Neural cell (in vitro differentiated cells): ENCODE measurements at regions not wholly inside any gene's neighbourhood (a gene's known extent, or its start where the extent isn't known, plus 50 kb on each side); places are given as distances from the start of the nearest gene placed in this dataset.

Source experiments
- H2AFZ ChIP-seq: fragments of 200-600, 300-800 bp; sonication (generic), shearing (Covaris generic); 2 replicates; pipeline ENCODE4 v1.6.0; 2014; ENCODE audit warnings: low read depth, mild to moderate bottlenecking, antibody characterized with exemption, low read length, moderate library complexity
- H3F3A ChIP-seq: fragments of 200-600 bp; shearing (Covaris generic); 2 replicates; pipeline ENCODE4 v1.6.1; 2016; ENCODE audit warnings: mild to moderate bottlenecking, moderate library complexity, mixed read lengths, antibody characterized with exemption, low read length; ENCODE audit not compliant: insufficient read depth, poor library complexity, severe bottlenecking
- H3K27ac ChIP-seq: fragments of 200-600, 300-800 bp; sonication (generic), shearing (Covaris generic); 2 replicates; pipeline ENCODE4 v1.5.1; 2014; ENCODE audit warnings: mild to moderate bottlenecking, low read length, moderate library complexity
- H3K27me3 ChIP-seq: fragments of 300-800, 200-600 bp; sonication (generic), shearing (Covaris generic); 2 replicates; pipeline ENCODE4 v1.6.0; 2014; ENCODE audit warnings: mild to moderate bottlenecking, low read depth, low read length, moderate library complexity; ENCODE audit not compliant: insufficient read depth
- H3K36me3 ChIP-seq: fragments of 300-800, 200-600 bp; sonication (generic), shearing (Covaris generic); 2 replicates; pipeline ENCODE4 v1.5.1; 2014; ENCODE audit warnings: mild to moderate bottlenecking, antibody characterized with exemption, low read length, moderate library complexity; ENCODE audit not compliant: insufficient read depth
- H3K4me2 ChIP-seq: fragments of 300-800, 200-600 bp; sonication (generic), shearing (Covaris generic); 2 replicates; pipeline ENCODE4 v1.6.0; 2014; ENCODE audit warnings: mild to moderate bottlenecking, low read length
- H3K4me3 ChIP-seq: fragments of 300-800, 200-600 bp; sonication (generic), shearing (Covaris generic); 2 replicates; pipeline ENCODE4 v1.5.1; 2014; ENCODE audit warnings: mild to moderate bottlenecking, low read length, moderate library complexity
- H3K79me2 ChIP-seq: fragments of 200-600 bp; shearing (Covaris generic); replicated peaks from 2 replicates; pipeline ENCODE4 v1.6.0; 2014; ENCODE audit warnings: mild to moderate bottlenecking, low read length, moderate library complexity; ENCODE audit not compliant: insufficient read depth
- H3K9ac ChIP-seq: fragments of 300-800, 200-600 bp; sonication (generic), shearing (Covaris generic); 2 replicates; pipeline ENCODE4 v1.6.1; 2016; ENCODE audit warnings: mild to moderate bottlenecking, low read length, mixed read lengths
- H3K9me2 ChIP-seq: fragments of 200-600 bp; shearing (Covaris generic); 2 replicates; pipeline ENCODE4 v1.6.1; 2016; ENCODE audit warnings: mild to moderate bottlenecking, low read length, mixed read lengths; ENCODE audit not compliant: insufficient read depth
- H3K9me3 ChIP-seq: fragments of 200-600, 300-800 bp; sonication (generic), shearing (Covaris generic); 2 replicates; pipeline ENCODE4 v1.6.1; 2016; ENCODE audit warnings: mild to moderate bottlenecking, mixed run types, low read length, moderate library complexity, mixed read lengths
- H4K20me1 ChIP-seq: fragments of 200-600 bp; shearing (Covaris generic); 2 replicates; pipeline ENCODE4 v1.6.1; 2016; ENCODE audit warnings: mild to moderate bottlenecking, mixed run types; ENCODE audit not compliant: insufficient read depth
- EP300 ChIP-seq: fragments of 450-650 bp; conservative IDR thresholded peaks from 2 replicates; pipeline ENCODE4 v1.6.1; 2014; ENCODE audit warnings: antibody characterized with exemption, mild to moderate bottlenecking, moderate library complexity; ENCODE audit not compliant: poor library complexity, severe bottlenecking
- EZH2 ChIP-seq: fragments of 200-600, 300-800 bp; shearing (Covaris generic), sonication (generic); IDR thresholded peaks from 2 replicates; pipeline ENCODE4 v1.6.1; 2014; ENCODE audit warnings: antibody characterized with exemption, low read length, borderline replicate concordance, mild to moderate bottlenecking; ENCODE audit not compliant: insufficient read depth, poor library complexity, severe bottlenecking
- MXI1 ChIP-seq: fragments of 450-650 bp; conservative IDR thresholded peaks from 2 replicates; pipeline ENCODE4 v1.6.1; 2014; ENCODE audit warnings: antibody characterized with exemption, mild to moderate bottlenecking; ENCODE audit not compliant: poor library complexity, severe bottlenecking
- POLR2AphosphoS5 ChIP-seq: IDR thresholded peaks from 2 replicates; pipeline ENCODE4 v1.6.1; 2012
- RAD21 ChIP-seq: fragments of 450-650 bp; conservative IDR thresholded peaks from 2 replicates; pipeline ENCODE4 v1.6.1; 2014; ENCODE audit warnings: antibody characterized with exemption, mild to moderate bottlenecking, moderate library complexity
- SMC3 ChIP-seq: fragments of 450-650 bp; conservative IDR thresholded peaks from 2 replicates; pipeline ENCODE4 v1.6.1; 2014; ENCODE audit warnings: antibody characterized with exemption, mild to moderate bottlenecking, moderate library complexity; ENCODE audit not compliant: poor library complexity
- TAF1 ChIP-seq: IDR thresholded peaks from 2 replicates; pipeline ENCODE4 v1.6.1; 2012; ENCODE audit warnings: low read depth
- TF ChIP-seq, protein P1 (sequence below): fragments of 450-650 bp; IDR thresholded peaks from 2 replicates; pipeline ENCODE4 v1.5.1; 2014; ENCODE audit warnings: antibody characterized with exemption, mild to moderate bottlenecking, moderate library complexity; ENCODE audit not compliant: poor library complexity, severe bottlenecking
- TF ChIP-seq, protein P2 (sequence below): IDR thresholded peaks from 2 replicates; pipeline ENCODE4 v1.6.1; 2012; ENCODE audit warnings: borderline replicate concordance

DNA sequence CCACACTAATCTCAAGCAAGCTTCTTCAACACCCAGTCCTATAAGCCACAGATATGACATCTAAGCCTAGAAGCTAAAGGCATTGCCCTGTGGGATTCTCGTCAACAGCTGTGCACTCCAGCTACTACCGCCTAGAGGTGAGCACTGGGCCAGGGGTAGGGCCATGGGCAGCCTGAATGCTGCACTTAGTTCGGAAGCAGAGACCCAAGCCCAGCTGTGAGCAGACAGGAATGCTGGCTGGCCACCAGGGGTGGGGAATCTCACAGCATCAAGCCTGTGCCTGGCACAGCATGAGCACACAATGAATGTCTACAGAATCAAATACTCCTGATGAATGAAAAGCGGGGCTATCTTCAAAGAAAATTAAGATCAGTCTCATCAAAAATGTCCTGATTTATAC, 167.5 kb upstream of the UBL3 start:
- H3K36me3 ChIP-seq: no peaks in the 10 kb centered on the region
- H3K27ac ChIP-seq: no peak overlapping the region
- no peak overlapping the region for H3K4me3 ChIP-seq
- TF ChIP-seq, protein P1, sequence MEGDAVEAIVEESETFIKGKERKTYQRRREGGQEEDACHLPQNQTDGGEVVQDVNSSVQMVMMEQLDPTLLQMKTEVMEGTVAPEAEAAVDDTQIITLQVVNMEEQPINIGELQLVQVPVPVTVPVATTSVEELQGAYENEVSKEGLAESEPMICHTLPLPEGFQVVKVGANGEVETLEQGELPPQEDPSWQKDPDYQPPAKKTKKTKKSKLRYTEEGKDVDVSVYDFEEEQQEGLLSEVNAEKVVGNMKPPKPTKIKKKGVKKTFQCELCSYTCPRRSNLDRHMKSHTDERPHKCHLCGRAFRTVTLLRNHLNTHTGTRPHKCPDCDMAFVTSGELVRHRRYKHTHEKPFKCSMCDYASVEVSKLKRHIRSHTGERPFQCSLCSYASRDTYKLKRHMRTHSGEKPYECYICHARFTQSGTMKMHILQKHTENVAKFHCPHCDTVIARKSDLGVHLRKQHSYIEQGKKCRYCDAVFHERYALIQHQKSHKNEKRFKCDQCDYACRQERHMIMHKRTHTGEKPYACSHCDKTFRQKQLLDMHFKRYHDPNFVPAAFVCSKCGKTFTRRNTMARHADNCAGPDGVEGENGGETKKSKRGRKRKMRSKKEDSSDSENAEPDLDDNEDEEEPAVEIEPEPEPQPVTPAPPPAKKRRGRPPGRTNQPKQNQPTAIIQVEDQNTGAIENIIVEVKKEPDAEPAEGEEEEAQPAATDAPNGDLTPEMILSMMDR: no peak
- TF ChIP-seq SMC3: no peak
- TF ChIP-seq POLR2AphosphoS5: no peak
- no peak for TF ChIP-seq EP300
- TF ChIP-seq, protein P2, sequence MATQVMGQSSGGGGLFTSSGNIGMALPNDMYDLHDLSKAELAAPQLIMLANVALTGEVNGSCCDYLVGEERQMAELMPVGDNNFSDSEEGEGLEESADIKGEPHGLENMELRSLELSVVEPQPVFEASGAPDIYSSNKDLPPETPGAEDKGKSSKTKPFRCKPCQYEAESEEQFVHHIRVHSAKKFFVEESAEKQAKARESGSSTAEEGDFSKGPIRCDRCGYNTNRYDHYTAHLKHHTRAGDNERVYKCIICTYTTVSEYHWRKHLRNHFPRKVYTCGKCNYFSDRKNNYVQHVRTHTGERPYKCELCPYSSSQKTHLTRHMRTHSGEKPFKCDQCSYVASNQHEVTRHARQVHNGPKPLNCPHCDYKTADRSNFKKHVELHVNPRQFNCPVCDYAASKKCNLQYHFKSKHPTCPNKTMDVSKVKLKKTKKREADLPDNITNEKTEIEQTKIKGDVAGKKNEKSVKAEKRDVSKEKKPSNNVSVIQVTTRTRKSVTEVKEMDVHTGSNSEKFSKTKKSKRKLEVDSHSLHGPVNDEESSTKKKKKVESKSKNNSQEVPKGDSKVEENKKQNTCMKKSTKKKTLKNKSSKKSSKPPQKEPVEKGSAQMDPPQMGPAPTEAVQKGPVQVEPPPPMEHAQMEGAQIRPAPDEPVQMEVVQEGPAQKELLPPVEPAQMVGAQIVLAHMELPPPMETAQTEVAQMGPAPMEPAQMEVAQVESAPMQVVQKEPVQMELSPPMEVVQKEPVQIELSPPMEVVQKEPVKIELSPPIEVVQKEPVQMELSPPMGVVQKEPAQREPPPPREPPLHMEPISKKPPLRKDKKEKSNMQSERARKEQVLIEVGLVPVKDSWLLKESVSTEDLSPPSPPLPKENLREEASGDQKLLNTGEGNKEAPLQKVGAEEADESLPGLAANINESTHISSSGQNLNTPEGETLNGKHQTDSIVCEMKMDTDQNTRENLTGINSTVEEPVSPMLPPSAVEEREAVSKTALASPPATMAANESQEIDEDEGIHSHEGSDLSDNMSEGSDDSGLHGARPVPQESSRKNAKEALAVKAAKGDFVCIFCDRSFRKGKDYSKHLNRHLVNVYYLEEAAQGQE: no peak
- TF ChIP-seq EZH2: no peak
- TF ChIP-seq RAD21: no peak
- no peak for TF ChIP-seq MXI1
- no peak for TF ChIP-seq TAF1
- no peaks in the 10 kb centered on the region for H3K9me3 ChIP-seq
- H4K20me1 ChIP-seq: no peaks in the 10 kb centered on the region
- no peaks in the 10 kb centered on the region for H3K9me2 ChIP-seq
- H2AFZ ChIP-seq: no peak overlapping the region
- H3K9ac ChIP-seq: no peak overlapping the region
- no peaks in the 10 kb centered on the region for H3F3A ChIP-seq
- no peaks in the 10 kb centered on the region for H3K79me2 ChIP-seq
- H3K27me3 ChIP-seq: no peaks in the 10 kb centered on the region
- no peak overlapping the region for H3K4me2 ChIP-seq

DNA sequence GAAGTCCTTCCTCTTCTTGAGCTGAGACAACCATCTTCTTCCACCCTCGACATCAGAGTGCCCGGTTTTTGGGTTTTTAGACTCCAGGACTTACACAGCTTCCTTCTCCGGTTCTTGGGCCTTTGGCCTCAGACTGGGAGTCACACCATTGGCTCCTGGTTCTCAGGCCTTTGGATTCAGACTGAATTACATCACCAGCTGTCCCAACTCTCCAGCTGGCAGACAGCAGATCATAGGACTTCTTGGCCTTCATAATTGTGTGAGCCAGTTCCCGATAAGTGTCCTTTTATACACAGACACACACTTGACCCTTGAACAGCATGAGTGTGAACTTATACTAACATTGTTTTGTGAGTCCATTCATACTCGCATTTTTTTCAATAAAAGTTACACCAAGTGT, 166.0 kb upstream of the UBL3 start:
- no peaks in the 10 kb centered on the region for H3K36me3 ChIP-seq
- no peaks in the 10 kb centered on the region for H3K9me3 ChIP-seq
- H4K20me1 ChIP-seq: no peaks in the 10 kb centered on the region
- no peak overlapping the region for H3K27ac ChIP-seq
- TF ChIP-seq RAD21 (no peak), SMC3 (no peak), POLR2AphosphoS5 (no peak), MXI1 (no peak), TAF1 (no peak), EP300 (no peak), EZH2 (no peak)
- TF ChIP-seq, protein P2: no peak
- TF ChIP-seq, protein P1: no peak
- H3K9me2 ChIP-seq: no peaks in the 10 kb centered on the region
- no peak overlapping the region for H3K4me3 ChIP-seq
- no peaks in the 10 kb centered on the region for H3K79me2 ChIP-seq
- H3F3A ChIP-seq: no peaks in the 10 kb centered on the region
- no peak overlapping the region for H3K4me2 ChIP-seq
- no peak overlapping the region for H3K9ac ChIP-seq
- no peak overlapping the region for H2AFZ ChIP-seq
- no peaks in the 10 kb centered on the region for H3K27me3 ChIP-seq
